HG03196 (cell line): ENCODE measurements at regions not wholly inside any gene's neighbourhood (a gene's known extent, or its start where the extent isn't known, plus 50 kb on each side); places are given as distances from the start of the nearest gene placed in this dataset.

Source experiments
- ATAC-seq: cut with Tn5 transposase; IDR thresholded peaks from one replicate; pipeline ENCODE4 v1.9.1; 2021; ENCODE audit not compliant: unreplicated experiment

DNA sequence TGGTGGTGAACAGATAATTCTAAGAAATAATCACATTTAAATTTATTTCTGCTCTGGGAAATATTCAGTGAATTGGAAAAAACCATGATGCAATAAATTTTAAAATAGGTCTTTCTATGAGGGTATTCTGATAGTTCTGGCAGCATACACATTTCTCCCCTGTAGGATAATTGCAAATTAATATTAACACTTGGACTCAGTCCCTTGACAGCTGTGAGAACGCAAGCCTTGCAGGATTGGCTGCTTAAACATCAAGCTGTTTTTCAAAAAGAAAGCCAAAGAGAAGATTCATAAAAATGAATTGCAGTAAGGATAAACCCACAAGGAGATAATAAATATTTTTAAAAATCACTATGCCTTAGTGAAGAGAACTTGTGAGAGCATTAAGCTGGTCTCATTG is 180.0 kb downstream of the MTRR start:
- no peak for ATAC-seq

DNA sequence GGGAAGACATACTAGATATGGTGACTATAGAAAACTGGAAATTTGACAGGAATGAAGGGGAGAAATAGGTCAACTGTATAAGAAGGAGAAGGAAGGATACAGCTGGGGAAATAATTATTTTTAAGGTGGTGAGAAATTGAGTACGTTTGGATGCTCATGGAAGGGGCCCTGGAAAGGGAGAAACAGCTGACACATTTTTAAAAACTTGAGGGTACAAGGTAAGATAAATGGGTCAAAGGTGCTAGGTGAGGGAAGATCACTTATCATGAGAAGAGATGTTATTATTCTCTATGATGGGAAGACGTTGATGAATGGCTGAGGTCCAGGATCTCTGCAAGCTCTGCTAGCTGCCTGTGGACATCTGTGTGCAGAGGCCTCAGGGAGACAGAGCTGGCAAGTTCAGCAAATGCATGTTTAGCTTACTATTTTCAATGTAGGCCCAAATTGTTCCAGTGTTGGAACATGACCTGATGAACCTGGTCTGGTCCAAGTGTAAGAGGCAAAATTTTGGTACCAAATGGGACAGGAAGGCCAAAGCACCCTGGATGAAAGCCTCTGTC is 181.7 kb downstream of the MTRR start:
- no peak for ATAC-seq

DNA sequence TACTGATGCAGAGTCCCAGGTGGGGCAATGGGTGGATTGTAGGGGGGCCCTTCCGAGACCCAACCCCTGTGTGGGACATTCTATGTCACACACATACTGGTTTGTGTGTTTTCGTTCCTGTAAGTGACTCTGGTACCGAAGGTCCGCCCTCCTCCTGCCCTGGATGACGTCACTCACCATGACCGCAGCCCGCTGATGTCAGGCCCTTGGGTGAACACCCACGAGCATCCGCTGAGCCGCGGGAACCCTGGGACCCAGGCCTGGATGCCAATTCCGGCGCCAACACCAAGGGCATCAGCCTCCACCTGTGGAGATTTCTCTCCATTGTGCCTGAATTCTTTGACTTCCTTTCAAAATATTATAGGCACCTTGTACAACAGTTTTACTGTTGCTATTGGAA is 184.3 kb downstream of the MTRR start:
- no peak for ATAC-seq

DNA sequence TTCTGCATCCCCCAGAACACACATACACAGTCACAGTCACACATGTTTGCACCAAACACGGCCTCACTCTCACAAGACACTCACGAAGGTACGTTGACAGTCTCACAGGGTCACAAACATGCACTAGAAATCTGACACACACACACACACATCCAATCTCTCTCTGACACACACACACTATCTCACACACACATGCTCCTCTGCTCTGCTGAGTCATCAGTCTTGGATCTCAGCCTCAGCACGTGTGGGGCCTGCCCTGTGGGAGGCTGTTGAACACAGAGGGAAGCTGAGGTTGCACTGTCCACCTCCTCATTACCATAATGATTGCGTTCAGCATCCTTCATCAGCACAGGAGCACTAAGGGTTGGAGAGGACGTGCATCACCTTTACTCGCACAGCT is 188.8 kb downstream of the MTRR start:
- ATAC-seq = no peak

DNA sequence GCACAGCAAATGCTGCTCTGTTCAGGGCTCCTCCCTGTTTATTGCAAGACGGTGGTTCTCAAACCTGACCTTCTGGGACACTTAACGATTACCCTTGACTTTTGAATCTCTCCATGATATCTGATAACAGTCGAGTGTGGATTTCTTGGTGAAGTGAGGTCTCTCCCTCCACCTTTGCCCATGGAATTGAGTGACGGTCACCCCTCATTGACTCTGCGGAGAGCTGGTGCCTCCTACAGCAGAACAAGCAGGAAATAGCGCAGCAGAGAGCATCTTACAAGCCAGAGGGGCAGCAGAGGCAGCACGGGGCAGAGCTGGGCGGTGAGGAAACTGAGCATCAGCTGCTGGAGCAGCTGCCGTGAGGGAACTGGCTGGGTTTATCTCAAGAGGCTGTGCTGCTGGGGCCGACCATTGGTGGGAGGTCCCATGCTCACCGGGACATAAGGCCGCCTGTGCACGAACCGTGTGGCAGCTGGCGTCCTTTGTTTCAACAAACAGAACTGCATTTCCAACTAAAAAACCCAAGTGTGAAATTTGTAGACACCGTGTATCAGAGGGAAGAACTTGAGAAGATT is 189.8 kb downstream of the MTRR start:
- no peak for ATAC-seq

DNA sequence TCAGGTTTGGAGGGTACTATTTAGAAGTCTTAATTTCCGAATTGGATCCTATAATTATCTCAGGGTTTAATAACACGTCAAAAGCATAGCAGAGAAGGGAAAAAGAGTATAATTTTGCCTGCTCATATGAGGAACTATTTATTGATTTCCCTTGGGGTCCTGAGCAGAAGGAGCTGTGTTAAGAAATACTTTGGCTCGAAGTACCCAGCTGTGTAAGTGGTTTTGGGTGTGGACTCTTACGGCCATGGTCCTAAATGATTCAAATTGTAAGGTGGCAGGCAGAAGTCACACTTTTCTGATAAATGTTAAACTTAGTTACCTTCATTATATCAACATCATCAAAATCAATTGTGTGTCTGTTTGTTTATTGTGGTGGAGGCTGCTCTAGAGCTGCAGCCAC is 190.4 kb downstream of the MTRR start:
- ATAC-seq = no peak

DNA sequence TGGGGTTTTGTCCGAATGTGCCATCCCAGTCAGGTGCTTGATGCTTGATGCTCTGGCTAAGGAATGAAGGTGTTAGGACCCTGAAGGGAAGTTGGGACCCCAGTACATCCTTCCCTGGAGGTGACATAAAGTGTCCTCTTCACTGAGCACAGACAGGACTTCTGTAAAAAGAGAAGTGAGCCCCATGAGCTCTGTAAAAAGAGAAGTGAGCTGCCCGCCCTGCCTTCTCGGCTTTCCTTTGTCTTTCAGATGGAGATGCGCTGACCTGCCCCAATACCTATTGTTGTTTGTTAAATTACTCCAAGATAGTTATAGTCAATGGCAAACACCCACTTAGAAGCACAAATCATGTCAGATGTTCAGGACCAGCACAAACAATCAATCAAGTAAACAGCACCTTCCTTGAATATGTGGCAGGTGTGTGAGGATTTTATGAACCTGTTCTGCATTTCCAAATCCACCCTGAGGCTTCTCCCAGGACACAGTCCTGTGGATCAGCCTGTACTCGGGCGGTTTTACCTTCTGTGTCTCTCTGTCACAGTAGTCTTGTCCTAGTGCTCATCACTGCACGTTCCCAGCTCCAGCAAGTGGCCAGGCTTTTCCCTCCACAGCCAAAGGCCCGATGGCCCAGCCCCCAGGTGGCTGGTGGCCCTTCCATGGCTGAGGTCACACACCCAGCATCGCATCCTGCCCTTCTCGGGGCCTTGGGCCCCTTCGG is 191.4 kb downstream of the MTRR start:
- no peak for ATAC-seq

DNA sequence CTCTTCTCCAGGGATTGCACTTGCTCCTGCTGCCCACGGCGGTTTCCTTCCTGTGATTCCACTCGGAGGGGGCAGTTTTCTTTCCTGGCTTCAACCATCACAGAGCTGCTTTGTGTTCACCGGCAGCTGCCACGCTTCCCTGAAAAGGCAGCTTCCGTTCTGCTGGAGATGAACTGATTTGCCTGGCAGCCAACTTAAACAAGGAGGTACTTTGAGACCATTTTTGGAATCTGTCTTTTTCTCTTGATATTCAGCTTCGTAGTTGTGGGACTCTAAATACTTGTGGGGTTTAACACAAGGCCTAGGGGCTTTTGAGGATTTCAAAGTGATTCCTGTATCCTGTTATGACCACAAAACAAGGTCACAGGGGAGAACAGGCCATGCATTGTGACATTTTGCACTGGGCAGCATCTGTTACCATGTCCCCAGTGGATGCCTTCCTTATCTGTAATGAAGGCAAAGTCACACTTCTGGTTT is 192.0 kb downstream of the MTRR start:
- no peak for ATAC-seq

DNA sequence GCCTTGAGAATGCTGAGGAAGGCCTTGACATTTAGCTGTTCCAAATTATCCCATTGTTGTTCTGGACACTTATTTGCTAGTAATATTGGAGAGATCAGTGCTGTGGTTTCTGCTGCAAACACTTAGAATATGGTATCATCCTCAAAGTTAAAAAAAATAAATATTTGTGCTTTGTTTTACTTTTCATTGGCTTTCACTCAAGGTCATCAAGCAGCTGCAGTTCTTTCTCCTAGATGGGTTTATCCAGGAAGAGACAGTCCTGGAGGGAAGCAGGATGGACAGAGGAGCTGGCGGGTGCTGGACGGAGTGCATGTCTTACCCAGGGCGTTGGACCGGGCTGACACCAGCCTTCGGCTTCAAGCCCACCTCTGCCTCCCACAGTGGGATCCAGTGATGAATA is 193.6 kb downstream of the MTRR start:
- ATAC-seq = no peak

DNA sequence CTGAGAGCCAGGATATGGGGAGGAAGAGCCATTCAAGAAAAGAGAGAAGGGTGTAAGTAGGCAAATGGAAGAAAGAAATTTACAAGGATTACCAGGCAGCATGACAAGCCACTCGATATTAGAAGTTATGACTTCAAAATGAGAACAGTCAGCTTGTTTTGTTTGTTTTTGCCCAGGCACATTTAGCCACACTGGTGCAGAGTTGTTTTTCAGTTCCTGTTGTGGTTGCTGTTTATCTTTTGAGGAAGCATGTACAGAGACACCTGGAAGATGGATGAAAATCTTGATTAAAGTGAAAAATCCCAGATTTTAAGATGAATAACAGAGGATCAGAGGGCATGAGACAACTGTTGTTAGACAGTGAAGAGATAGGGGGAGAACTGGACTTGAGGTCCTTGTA is 199.1 kb downstream of the MTRR start:
- no peak for ATAC-seq

DNA sequence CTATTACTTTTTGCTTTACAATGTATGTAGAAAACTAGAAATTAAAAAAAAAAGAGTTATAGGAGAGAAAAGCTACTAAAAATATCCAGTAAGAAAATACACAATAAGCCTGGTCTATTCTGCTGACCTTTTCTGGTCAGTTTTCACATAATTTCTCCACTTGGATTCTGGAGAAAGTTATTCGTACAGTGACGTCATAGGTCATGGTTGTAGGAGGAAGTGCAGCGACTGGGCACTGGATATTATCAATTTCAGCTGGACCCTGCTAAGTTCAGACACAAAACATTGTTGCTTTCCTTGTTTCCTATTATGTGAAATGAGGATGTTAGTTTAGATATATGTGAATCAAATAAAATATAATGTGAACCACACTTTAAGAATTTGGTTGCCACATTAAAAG is 201.2 kb downstream of the MTRR start:
- ATAC-seq = no peak

DNA sequence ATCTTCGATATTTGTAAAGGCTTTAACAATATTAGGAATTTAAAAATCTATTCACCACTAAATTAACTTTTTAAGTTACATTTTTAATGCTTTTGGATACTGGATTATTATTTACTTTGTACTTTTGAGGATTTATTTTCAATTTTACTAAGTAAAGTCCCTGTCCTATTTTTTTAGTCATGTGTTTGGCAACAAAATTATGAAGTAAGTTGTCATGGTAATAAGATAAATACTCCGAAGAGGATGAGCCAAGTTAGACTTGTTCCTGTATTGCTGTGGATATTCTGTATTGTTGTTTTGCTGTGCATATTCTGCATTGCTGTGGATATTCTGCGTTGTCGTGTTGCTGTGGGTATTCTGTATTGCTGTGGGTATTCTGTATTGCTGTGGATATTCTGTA is 210.1 kb downstream of the MTRR start:
- no peak for ATAC-seq

DNA sequence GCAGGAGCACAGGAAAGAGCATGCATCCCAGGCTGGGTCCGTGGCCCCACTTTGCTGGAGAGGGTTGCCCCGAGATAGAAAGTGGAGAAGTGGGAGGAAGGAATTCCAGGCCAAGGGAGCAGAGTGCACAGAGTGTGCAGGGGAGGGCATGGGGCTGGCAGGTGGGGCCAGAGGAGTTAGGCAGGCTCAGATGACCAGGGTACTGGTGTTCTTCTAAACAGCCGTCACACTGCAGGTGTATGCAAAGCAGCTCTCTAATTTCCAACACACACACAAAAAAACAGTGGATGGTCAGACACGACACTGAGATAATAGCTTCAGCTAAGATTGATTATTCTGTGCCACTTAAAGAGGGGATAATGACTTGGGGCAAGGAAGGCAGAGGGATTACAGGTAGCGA is 212.2 kb downstream of the MTRR start:
- no peak for ATAC-seq

DNA sequence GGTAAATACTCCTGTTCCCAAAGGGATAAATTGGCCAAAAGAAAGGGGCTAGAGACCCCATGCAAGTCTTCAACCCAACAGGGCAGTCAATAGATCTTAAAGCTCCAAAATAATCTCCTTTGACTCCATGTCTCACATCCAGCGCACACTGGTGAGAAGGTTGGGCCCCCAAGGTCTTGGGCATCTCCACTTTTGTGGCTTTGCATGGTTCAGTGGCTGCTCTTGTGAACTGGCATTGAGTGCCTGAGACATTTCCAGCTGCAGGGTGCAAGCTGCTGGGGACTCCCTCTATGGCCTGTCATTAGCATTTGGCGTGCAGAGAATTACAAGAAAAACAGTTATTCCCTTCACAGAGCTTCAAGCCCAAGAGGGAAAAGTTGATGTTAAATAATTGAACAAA is 224.7 kb downstream of the MTRR start:
- ATAC-seq = no peak

DNA sequence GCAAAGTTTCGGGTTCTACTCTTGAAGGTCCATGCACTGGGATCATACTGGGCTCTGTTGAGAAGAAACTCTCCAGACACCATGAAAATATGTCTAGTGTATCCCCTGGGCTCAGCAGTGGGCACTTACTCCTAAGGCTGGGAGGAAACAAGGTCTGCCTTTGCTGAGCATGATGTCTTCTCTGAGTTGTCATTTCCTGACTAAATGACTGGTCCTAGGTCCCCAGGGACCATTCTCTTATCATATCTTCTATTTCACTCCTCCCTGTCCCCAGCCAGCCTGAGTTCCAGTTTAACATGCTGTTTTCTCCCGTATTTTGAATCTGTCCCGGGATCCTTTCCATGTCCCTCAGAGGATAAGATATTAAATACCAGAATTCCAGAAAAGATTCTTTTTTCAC is 225.4 kb downstream of the MTRR start:
- ATAC-seq = no peak

DNA sequence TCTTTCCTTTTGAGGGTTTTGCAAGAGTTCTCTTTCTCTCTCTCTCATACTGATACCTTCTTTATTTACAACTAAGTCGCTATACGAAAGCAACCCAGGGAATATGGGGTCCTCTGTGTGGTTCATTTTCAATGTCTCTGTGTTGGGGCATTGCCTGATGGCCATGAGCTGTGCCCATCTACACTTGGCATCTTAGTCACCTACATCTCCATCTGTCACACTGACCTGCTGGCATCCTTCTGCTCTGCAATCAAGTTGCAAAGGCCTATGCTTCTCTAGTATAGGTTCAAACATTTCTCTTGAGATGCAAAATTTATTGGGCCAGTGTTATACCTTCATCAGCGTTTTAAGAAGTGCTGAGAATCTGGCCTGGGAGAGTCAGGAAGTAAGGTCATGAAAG is 228.2 kb downstream of the MTRR start:
- ATAC-seq = no peak

DNA sequence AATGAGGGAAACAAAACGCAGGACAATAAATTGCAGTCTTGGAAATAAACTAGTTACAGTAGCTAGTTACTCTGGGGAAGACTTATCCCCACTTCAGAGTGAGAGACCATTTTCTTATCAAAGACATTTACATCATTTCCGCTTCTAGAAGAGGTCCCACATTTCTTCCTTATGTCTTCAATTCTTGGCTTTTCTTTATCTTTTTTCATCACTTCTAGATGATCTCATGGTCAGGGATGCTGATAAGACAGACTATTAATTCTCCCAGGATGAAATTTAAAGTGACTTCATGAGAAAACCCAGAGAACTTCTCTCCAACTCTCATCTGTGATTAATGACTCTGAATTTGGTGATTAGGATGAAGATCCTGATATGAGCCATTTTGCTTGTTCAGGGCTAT is 229.1 kb downstream of the MTRR start:
- ATAC-seq = no peak

DNA sequence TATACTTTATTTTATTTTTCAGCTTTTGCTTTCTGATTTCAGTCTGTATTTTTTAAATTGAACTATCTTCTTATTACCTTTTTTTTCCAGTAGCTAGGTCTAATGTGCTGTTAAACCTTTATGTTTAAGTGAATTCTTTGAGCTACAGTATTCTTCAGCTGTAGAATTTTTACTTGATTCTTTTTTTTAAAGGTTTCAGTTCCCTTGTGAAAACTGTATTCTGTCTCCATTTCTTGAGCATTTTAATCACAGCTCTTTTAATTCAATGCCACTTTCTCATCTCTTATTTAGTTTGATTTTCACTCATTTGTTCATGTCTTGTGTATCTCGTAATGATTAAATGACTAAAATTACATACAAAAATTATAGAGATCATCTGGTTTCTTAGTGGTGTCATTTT is 233.8 kb downstream of the MTRR start:
- no peak for ATAC-seq

DNA sequence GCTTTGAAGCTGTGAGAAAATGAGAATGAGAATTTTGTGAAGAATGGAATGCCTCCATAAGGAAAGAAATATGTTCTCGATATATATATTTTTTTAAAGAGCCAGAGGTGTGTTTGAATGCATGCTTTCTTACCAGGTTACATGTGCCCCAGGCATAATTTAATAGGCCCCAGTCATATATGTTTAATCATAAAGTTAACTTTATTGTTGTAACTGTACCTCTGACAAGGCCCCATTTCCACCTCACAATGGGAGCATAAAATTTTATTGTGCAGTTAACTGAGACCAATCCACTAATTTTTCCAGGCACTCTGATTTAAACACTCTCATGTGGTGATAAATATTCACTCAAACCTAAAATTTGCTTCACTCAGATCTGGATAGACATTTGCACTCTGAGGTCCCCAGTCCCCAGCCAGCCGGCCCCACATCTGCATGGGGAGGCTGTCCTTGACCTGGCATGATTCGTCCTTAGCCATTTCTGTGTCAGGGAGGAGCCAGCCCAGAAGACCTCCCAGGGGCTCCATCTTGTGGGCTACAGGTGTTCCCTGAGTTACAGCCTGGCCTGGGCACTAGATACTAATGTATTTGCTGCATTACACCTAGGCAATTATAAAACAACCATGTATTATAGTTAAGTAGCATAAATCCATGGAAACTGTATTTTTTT is 245.8 kb downstream of the MTRR start:
- no peak for ATAC-seq

DNA sequence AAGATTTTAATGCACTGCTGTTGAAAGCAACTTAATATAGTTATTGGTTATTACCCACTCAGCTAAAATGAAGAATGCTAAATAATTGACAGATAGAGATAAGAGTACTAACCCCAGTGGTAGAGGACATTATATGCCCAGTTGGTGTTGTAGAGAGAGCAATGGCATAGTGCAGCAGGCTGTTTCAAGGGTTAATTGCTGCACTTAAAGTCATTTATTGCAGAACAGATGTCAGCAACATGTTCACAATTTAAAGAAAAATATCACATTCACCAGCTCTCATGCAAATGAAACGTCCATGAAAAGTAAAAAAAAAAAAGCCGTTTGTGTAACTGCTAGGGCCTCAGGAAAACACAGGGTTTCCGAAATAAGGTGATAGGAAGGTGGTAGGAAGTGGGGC is 254.6 kb downstream of the MTRR start:
- no peak for ATAC-seq

DNA sequence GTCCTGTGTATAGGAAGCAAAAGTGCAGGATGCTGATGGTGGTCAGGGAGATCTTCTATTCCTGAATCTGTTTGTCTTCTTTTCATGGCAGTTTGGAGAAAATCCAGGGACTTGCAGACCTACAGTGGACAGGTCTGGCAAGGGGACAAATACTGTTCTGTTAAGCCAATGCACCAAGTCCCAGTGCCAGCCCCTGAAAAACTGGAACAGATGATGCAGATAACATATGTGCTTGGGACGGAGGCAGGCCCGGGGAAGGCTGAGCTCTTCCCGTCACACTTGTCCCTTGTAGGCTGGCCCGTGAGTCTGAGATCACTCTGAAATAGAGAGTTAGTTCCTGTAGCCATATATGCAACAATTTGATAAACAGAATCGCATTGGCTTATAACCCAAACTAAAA is 265.7 kb downstream of the MTRR start:
- ATAC-seq = no peak

DNA sequence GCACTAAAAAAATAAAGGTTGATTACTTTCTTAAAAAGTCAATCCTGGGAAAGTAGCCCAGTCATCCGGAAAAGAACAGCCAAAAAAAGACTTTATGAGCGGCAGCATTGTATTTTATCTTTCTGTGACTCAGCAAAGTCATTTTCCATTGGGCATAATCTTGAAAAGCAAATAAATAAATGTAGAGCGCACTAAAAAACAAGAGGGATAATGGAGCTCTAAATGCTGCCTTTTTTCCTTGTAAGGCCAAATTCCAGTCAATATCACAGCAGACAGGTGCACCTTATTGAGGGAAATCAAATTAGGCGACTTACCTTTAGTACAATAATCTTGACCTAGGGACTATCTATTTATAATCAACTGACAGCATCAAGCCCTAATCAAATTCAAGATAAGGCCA is 266.8 kb downstream of the MTRR start:
- no peak for ATAC-seq
